K562 (cell line): ENCODE measurements at regions not wholly inside any gene's neighbourhood (a gene's known extent, or its start where the extent isn't known, plus 50 kb on each side); places are given as distances from the start of the nearest gene placed in this dataset.

Experiments used
- ATAC-seq: fragments of 200-7000 bp; cut with Tn5 transposase; 3 replicates; pipeline ENCODE4 v1.9.1; 2020; ENCODE audit warnings: moderate library complexity
- BruUV-seq: library from RNA; stranded (reverse); fragments of 400-500 nt; replicated peaks from 2 replicates; lab custom pipeline; 2021; lab: Mats Ljungman, UMichigan
- CTCF ChIA-PET: fragments of 300-600 bp; formaldehyde crosslinking; extraction: SDS; loops from one replicate; lab custom pipeline; 2021; ENCODE audit warnings: low intra/inter-chr PET ratio; lab: Yijun Ruan, JAX
- POLR2A ChIA-PET: fragments of 300-600, 350-650 bp; sonication (Branson Sonifier 250); formaldehyde crosslinking; extraction: SDS; loops from one replicate; lab custom pipeline; 2021; ENCODE audit warnings: antibody characterized with exemption, inconsistent platforms; lab: Yijun Ruan, JAX
- DNase-seq, 4 experiments: peaks; one replicate each; pipeline versions ENCODE4 v3.0.0 to v3.0.0-alpha.2; 2011 to 2018; ENCODE audit warnings: low spot score in 3 of 4, mixed read lengths in 3 of 4; ENCODE audit errors: extremely low read depth in 1 of 4
- FAIRE-seq: peaks from 2 replicates; lab custom pipeline; 2011; peaks lifted over from hg19 to GRCh38; lab: Jason Lieb, UNC
- H2AFZ ChIP-seq: 2 replicates; pipeline ENCODE4 v1.6.0; 2011; ENCODE audit warnings: low read depth, low read length, control low read depth, inconsistent platforms
- H3K27ac ChIP-seq: fragments of 200-600 bp; 3 replicates; pipeline ENCODE4 v1.8.0; 2011; ENCODE audit warnings: low read depth, mild to moderate bottlenecking, control low read depth, inconsistent platforms, low read length, moderate library complexity, mixed read lengths; ENCODE audit errors: extremely low read depth
- H3K27me3 ChIP-seq, 2 experiments: fragments of 300-600 bp in 1 of 2; 2 replicates in 1 of 2; 3 replicates in 1 of 2; pipeline versions ENCODE4 v1.6.0 to v1.8.0; 2011; ENCODE audit warnings: inconsistent platforms in 2 of 2, low read length in 2 of 2, mild to moderate bottlenecking in 1 of 2, mixed read lengths in 1 of 2, moderate library complexity in 1 of 2; ENCODE audit not compliant: control insufficient read depth in 2 of 2, insufficient read depth in 2 of 2
- H3K36me3 ChIP-seq: fragments of 300-600 bp; 3 replicates; pipeline ENCODE4 v1.8.0; 2011; ENCODE audit warnings: mild to moderate bottlenecking, low read length, inconsistent platforms; ENCODE audit not compliant: control insufficient read depth, insufficient read depth
- H3K4me1 ChIP-seq, 2 experiments: fragments of 200-600 bp in 1 of 2; replicated peaks in 1 of 2; 2 replicates in 1 of 2; 3 replicates in 1 of 2; pipeline versions ENCODE4 v1.5.1 to v1.8.0; 2011; ENCODE audit warnings: inconsistent platforms in 2 of 2, low read length in 2 of 2, mild to moderate bottlenecking in 1 of 2, mixed read lengths in 1 of 2, moderate library complexity in 1 of 2; ENCODE audit not compliant: control insufficient read depth in 2 of 2, insufficient read depth in 2 of 2
- H3K4me2 ChIP-seq: 2 replicates; pipeline ENCODE4 v1.6.1; 2011; ENCODE audit warnings: low read length, control low read depth, inconsistent platforms, mixed read lengths; ENCODE audit not compliant: insufficient read depth
- H3K4me3 ChIP-seq: fragments of 200-600 bp; sonication (generic), shearing (Covaris generic); 2 replicates; pipeline ENCODE4 v1.5.1; 2016; ENCODE audit warnings: control low read depth, inconsistent platforms
- H3K79me2 ChIP-seq: fragments of 200-600 bp; 3 replicates; pipeline ENCODE4 v1.8.0; 2011; ENCODE audit warnings: low read length, inconsistent platforms; ENCODE audit not compliant: control insufficient read depth, insufficient read depth
- H3K9ac ChIP-seq, 2 experiments: 2 replicates each; pipeline versions ENCODE4 v1.6.0 to v1.6.1; 2011; ENCODE audit warnings: low read depth in 2 of 2, low read length in 2 of 2, control low read depth in 1 of 2, inconsistent platforms in 1 of 2, mild to moderate bottlenecking in 1 of 2, mixed read lengths in 1 of 2; ENCODE audit not compliant: insufficient read depth in 1 of 2
- H3K9me1 ChIP-seq: one replicate; pipeline ENCODE4 v1.6.0; 2011; ENCODE audit warnings: inconsistent platforms, mild to moderate bottlenecking, low read length, moderate library complexity; ENCODE audit not compliant: control insufficient read depth, insufficient read depth
- H3K9me3 ChIP-seq: replicated peaks from 2 replicates; pipeline ENCODE4 v1.5.1; 2011; ENCODE audit warnings: low read depth, low read length, inconsistent platforms; ENCODE audit not compliant: control insufficient read depth, insufficient read depth
- H4K20me1 ChIP-seq: replicated peaks from 2 replicates; pipeline ENCODE4 v1.6.1; 2011; ENCODE audit warnings: low read length, inconsistent platforms, mixed read lengths; ENCODE audit not compliant: control insufficient read depth, insufficient read depth
- DPF2 ChIP-seq: fragments of 450-650 bp; IDR thresholded peaks from 2 replicates; pipeline ENCODE4 v1.6.1; 2016
- ESRRA ChIP-seq: fragments of 450-650 bp; IDR thresholded peaks from 2 replicates; pipeline ENCODE4 v1.6.1; 2014; ENCODE audit warnings: low read depth, mild to moderate bottlenecking, moderate library complexity, borderline replicate concordance
- FOXM1 ChIP-seq, 2 experiments: fragments of 450-650 bp in 1 of 2; sonication (generic) in 1 of 2; formaldehyde crosslinking in 1 of 2; IDR thresholded peaks; 2 replicates each; pipeline versions ENCODE4 v1.6.1 to v1.9.0; 2017 to 2022; ENCODE audit warnings: low read depth in 2 of 2, mild to moderate bottlenecking in 2 of 2, missing genetic modification reagents in 1 of 2, moderate library complexity in 1 of 2
- JUN ChIP-seq, 2 experiments: sonication (generic) in 1 of 2; formaldehyde crosslinking in 1 of 2; IDR thresholded peaks; 2 replicates each; pipeline versions ENCODE4 v1.6.1 to v1.8.0; 2012 to 2022; ENCODE audit warnings: borderline replicate concordance in 2 of 2, mild to moderate bottlenecking in 2 of 2, improper control_type of control experiment in 1 of 2, low read depth in 1 of 2, low read length in 1 of 2, missing genetic modification reagents in 1 of 2
- KDM1A ChIP-seq, 2 experiments: fragments of 450-650 bp; IDR thresholded peaks; 2 replicates each; pipeline ENCODE4 v1.6.1; 2016; ENCODE audit warnings: mild to moderate bottlenecking in 2 of 2
- KDM5B ChIP-seq: fragments of 200-600 bp; sonication (generic); IDR thresholded peaks from 2 replicates; pipeline ENCODE4 v1.6.1; 2012; ENCODE audit warnings: low read depth, mild to moderate bottlenecking, moderate library complexity, low read length, control low read depth, inconsistent platforms; ENCODE audit not compliant: insufficient replicate concordance
- L3MBTL2 ChIP-seq: fragments of 450-650 bp; IDR thresholded peaks from 2 replicates; pipeline ENCODE4 v1.6.1; 2016; ENCODE audit warnings: mild to moderate bottlenecking, moderate library complexity
- NCOA2 ChIP-seq, 2 experiments: fragments of 450-650 bp; IDR thresholded peaks; 2 replicates each; pipeline ENCODE4 v1.6.1; 2018; ENCODE audit warnings: mild to moderate bottlenecking in 2 of 2, moderate library complexity in 1 of 2; ENCODE audit not compliant: partially characterized antibody in 2 of 2
- NCOA6 ChIP-seq: fragments of 450-650 bp; IDR thresholded peaks from 2 replicates; pipeline ENCODE4 v1.6.1; 2017; ENCODE audit warnings: mild to moderate bottlenecking
- OTX1 ChIP-seq: fragments of 450-650 bp; formaldehyde crosslinking; IDR thresholded peaks from 2 replicates; pipeline ENCODE4 v1.4.0; 2022; ENCODE audit warnings: mild to moderate bottlenecking
- SP2 ChIP-seq: IDR thresholded peaks from 2 replicates; pipeline ENCODE4 v1.6.1; 2011; ENCODE audit warnings: mild to moderate bottlenecking, low read depth, low read length, moderate library complexity; ENCODE audit not compliant: poor library complexity, severe bottlenecking; ENCODE audit errors: extremely low read depth
- TFE3 ChIP-seq: fragments of 450-650 bp; formaldehyde crosslinking; IDR thresholded peaks from 2 replicates; pipeline ENCODE4 v1.4.0; 2020; ENCODE audit warnings: mild to moderate bottlenecking, mixed read lengths
- ZBTB12 ChIP-seq: fragments of 250-450 bp; sonication (Bioruptor Pico); IDR thresholded peaks from 2 replicates; pipeline ENCODE4 v1.4.0; 2020
- ZNF23 ChIP-seq: fragments of 250-450 bp; sonication (Bioruptor Pico); IDR thresholded peaks from 2 replicates; pipeline ENCODE4 v1.4.0; 2020; ENCODE audit warnings: mild to moderate bottlenecking
- WGBS: fragments of 100-300 bp; shearing (Covaris generic); methylation state at CpG from one replicate; pipeline ENCODE4 v1.1.6; 2016; ENCODE audit warnings: low coverage, mixed read lengths; ENCODE audit not compliant: insufficient coverage; ENCODE audit errors: missing lambda C conversion rate; 5-methylcytosine and 5-hydroxymethylcytosine counted together
- in situ Hi-C: fragments of 300-500 bp; cut with MboI; formaldehyde crosslinking; loops from 4 replicates; pipeline ENCODE4 v1.15.0; 2018; ENCODE audit warnings: inconsistent platforms, mixed read lengths
- intact Hi-C: fragments of 100-400 bp; cut with micrococcal nuclease; formaldehyde crosslinking; loops from 2 replicates; pipeline ENCODE4 v1.14.2; 2022
- TF ChIP-seq, protein P1 (sequence below): fragments of 250-450 bp; sonication (Bioruptor Pico); IDR thresholded peaks from 2 replicates; pipeline ENCODE4 v1.8.0; 2022; ENCODE audit warnings: moderate library complexity, mild to moderate bottlenecking, inconsistent platforms

- TF ChIP-seq JUN (IDR thresholded peaks at IDR 0.05; ENCODE audit: borderline replicate concordance, low read depth, low read length) (no peak), JUN (CRISPR knock-in tag; IDR thresholded peaks at IDR 0.05; ENCODE audit: borderline replicate concordance) (no peak), KDM5B (no peak), FOXM1 (IDR thresholded peaks at IDR 0.05; ENCODE audit: low read depth) (no peak), FOXM1 (CRISPR knock-in tag; IDR thresholded peaks at IDR 0.05; ENCODE audit: low read depth) (no peak), ZNF23 (no peak), OTX1 (CRISPR knock-in tag) (no peak), DPF2 (no peak), NCOA6 (no peak), TFE3 (CRISPR knock-in tag) (no peak), KDM1A (IDR thresholded peaks at IDR 0.05) (no peak), L3MBTL2 (no peak), NCOA2 (IDR thresholded peaks at IDR 0.05; ENCODE audit: partially characterized antibody in 2 of 2) (no peak), SP2 (no peak), ESRRA (no peak), ZBTB12 (CRISPR knock-in tag) (no peak)
- TF ChIP-seq, protein P1, sequence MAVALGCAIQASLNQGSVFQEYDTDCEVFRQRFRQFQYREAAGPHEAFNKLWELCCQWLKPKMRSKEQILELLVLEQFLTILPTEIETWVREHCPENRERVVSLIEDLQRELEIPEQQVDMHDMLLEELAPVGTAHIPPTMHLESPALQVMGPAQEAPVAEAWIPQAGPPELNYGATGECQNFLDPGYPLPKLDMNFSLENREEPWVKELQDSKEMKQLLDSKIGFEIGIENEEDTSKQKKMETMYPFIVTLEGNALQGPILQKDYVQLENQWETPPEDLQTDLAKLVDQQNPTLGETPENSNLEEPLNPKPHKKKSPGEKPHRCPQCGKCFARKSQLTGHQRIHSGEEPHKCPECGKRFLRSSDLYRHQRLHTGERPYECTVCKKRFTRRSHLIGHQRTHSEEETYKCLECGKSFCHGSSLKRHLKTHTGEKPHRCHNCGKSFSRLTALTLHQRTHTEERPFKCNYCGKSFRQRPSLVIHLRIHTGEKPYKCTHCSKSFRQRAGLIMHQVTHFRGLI (CRISPR knock-in tag) = no peak
- FAIRE-seq = no peak
- Histone ChIP-seq H4K20me1 (no peaks in the 10 kb centered on the region), H3K27ac (no peak overlapping the region), H2AFZ (no peak overlapping the region), H3K9me1 (no peaks in the 10 kb centered on the region), H3K27me3 (no peaks in the 10 kb centered on the region), H3K79me2 (no peaks in the 10 kb centered on the region), H3K4me2 (no peak overlapping the region), H3K4me3 (no peak overlapping the region), H3K36me3 (no peaks in the 10 kb centered on the region), H3K9me3 (no peaks in the 10 kb centered on the region), H3K9ac (no peak overlapping the region), H3K4me1 (no peaks in the 10 kb centered on the region)
- 0% methylated on average over 1 of the region's 1 CpG for WGBS
- intact Hi-C loops = no loop called here
- DNase-seq = no peak
- ATAC-seq = no peak
- ChIA-PET CTCF (no interaction called here), POLR2A (no interaction called here)
- in situ Hi-C loops = no loop called here
- no TSS peak for BruUV-seq
These were observed 404.9 kb downstream of the GLRX3 start for GRCh38 chr10:130541090-130541489.
